ENCODE measurements at regions not wholly inside any gene's neighbourhood (a gene's known extent, or its start where the extent isn't known, plus 50 kb on each side); places are given as distances from the start of the nearest gene placed in this dataset.

DNA sequence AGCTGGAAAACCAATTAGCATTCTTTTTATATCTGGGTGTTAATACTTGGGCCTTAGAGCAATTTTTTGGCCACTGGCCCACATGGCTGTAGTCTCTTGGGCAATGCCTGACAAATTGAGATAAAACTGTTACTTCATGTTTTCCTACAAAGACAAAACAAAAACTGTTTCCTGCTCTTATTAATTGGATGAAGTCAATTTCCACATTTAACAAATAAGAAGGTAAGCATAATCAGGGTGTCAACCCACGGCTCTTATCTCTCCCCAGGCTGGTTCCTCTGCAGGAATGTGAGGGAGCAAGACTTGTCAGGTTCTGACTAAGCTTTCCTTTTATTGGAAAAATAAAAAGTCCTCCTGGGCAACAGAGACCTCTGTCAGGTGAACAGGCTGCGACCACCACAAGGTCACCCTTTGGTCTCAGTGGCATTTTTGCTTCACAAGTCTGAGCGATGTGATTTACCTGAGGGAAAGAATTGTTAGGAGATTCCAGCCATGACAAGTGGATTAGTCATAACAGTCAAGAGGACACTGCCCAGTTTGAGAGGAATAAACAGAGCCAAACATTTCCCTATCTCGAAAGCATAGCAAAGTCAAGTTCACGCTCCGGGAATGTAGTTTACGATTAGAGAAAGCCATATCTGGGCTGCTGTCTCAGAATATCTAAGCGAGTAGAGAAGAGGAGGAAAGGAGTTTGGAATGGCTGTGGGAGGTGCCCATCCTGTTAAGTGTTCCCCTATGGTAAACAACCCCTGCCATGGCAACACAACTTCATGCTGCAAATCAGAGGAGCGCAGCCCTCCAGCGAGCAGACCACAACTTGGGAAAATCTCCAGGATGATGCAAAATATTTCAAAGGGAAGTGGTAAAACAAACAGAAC is 144.4 kb downstream of the TES start:
- TF ChIP-seq CTCF (IDR thresholded peaks at IDR 0.05): no peak
- TF ChIP-seq POLR2A (IDR thresholded peaks at IDR 0.05; ENCODE audit: low read depth): no peak
- TF ChIP-seq POLR2AphosphoS5 (IDR thresholded peaks at IDR 0.05): peak; percentile 39 to 56

Data from esophagus muscularis mucosa (tissue), 3 donors.